NCI-H524 treated with DMSO at 0.1 percent for 48 hours (cell line): ENCODE measurements at regions not wholly inside any gene's neighbourhood (a gene's known extent, or its start where the extent isn't known, plus 50 kb on each side); places are given as distances from the start of the nearest gene placed in this dataset.

Source experiments
- DNase-seq: peaks from one replicate; lab custom pipeline; 2025; lab: John Stamatoyannopoulos, UW

- no peak for DNase-seq
Observed at GRCh38 chr4:67120369-67120768, 424.9 kb downstream of the CENPC start.

GRCh38 chr4:67109276-67109675 lies 436.0 kb downstream of the CENPC start:
- no peak for DNase-seq

- peak; percentile 93 for DNase-seq
Observed at GRCh38 chr4:67106861-67107460, 438.3 kb downstream of the CENPC start.

- no peak for DNase-seq
Observed at GRCh38 chr4:67104145-67104544, 441.2 kb downstream of the CENPC start.

- DNase-seq: no peak
Observed at GRCh38 chr4:67103001-67103747, 442.1 kb downstream of the CENPC start.

- DNase-seq: peak; percentile 29
Observed at GRCh38 chr4:67101612-67102011, 443.7 kb downstream of the CENPC start.

- DNase-seq: no peak
Observed at GRCh38 chr4:67092351-67092750, 453.0 kb downstream of the CENPC start.

- DNase-seq: no peak
Observed at GRCh38 chr4:67091673-67092072, 453.6 kb downstream of the CENPC start.

- DNase-seq: no peak
Observed at GRCh38 chr4:67087897-67088296, 457.4 kb downstream of the CENPC start.

GRCh38 chr4:67084783-67085182 lies 460.5 kb downstream of the CENPC start:
- no peak for DNase-seq

GRCh38 chr4:67083496-67083895 lies 461.8 kb downstream of the CENPC start:
- no peak for DNase-seq

GRCh38 chr4:67082746-67083145 lies 462.6 kb downstream of the CENPC start:
- no peak for DNase-seq

GRCh38 chr4:67080046-67080557 lies 465.2 kb downstream of the CENPC start:
- no peak for DNase-seq

GRCh38 chr4:67071641-67072040 lies 473.7 kb downstream of the CENPC start:
- DNase-seq: no peak

GRCh38 chr4:67055319-67055718 lies 490.0 kb downstream of the CENPC start:
- no peak for DNase-seq

- no peak for DNase-seq
Observed at GRCh38 chr4:67054896-67055295, 490.4 kb downstream of the CENPC start.

- peak; percentile 46 for DNase-seq
Observed at GRCh38 chr4:67052814-67053675, 492.3 kb downstream of the CENPC start.

GRCh38 chr4:67051000-67051789 lies 494.1 kb downstream of the CENPC start:
- no peak for DNase-seq

- DNase-seq: no peak
Observed at GRCh38 chr4:67049446-67049845, 495.9 kb downstream of the CENPC start.

- DNase-seq: no peak
Observed at GRCh38 chr4:67048530-67048929, 496.8 kb downstream of the CENPC start.

GRCh38 chr4:67040315-67040714 lies 505.0 kb downstream of the CENPC start:
- DNase-seq: no peak

GRCh38 chr4:67038228-67038566 lies 507.1 kb downstream of the CENPC start:
- DNase-seq: no peak
